ENCODE measurements at regions not wholly inside any gene's neighbourhood (a gene's known extent, or its start where the extent isn't known, plus 50 kb on each side); places are given as distances from the start of the nearest gene placed in this dataset.

DNA sequence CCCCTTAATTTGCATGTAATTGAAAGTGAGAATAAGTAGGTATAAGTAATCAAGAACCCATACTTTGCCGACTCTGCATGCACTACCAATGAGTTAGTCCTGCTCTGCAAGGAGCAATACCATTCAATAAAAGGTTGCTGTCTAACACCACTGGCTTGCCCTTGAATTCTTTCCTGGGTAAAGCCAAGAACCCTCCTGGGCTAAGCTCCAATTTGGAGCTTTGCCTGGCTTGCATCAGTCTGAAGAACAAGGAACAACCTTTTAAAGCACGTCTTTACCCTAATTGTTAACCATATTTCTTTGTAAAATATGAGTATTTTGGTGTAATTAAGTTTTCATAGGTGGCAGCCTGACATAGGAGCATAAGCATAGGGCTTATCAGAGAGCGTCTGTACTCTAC lies 367.7 kb downstream of the MEI4 start:
- TF ChIP-seq, protein P1, sequence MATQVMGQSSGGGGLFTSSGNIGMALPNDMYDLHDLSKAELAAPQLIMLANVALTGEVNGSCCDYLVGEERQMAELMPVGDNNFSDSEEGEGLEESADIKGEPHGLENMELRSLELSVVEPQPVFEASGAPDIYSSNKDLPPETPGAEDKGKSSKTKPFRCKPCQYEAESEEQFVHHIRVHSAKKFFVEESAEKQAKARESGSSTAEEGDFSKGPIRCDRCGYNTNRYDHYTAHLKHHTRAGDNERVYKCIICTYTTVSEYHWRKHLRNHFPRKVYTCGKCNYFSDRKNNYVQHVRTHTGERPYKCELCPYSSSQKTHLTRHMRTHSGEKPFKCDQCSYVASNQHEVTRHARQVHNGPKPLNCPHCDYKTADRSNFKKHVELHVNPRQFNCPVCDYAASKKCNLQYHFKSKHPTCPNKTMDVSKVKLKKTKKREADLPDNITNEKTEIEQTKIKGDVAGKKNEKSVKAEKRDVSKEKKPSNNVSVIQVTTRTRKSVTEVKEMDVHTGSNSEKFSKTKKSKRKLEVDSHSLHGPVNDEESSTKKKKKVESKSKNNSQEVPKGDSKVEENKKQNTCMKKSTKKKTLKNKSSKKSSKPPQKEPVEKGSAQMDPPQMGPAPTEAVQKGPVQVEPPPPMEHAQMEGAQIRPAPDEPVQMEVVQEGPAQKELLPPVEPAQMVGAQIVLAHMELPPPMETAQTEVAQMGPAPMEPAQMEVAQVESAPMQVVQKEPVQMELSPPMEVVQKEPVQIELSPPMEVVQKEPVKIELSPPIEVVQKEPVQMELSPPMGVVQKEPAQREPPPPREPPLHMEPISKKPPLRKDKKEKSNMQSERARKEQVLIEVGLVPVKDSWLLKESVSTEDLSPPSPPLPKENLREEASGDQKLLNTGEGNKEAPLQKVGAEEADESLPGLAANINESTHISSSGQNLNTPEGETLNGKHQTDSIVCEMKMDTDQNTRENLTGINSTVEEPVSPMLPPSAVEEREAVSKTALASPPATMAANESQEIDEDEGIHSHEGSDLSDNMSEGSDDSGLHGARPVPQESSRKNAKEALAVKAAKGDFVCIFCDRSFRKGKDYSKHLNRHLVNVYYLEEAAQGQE (IDR thresholded peaks at IDR 0.05; ENCODE audit: low read depth) = no peak
- TF ChIP-seq, protein P2, sequence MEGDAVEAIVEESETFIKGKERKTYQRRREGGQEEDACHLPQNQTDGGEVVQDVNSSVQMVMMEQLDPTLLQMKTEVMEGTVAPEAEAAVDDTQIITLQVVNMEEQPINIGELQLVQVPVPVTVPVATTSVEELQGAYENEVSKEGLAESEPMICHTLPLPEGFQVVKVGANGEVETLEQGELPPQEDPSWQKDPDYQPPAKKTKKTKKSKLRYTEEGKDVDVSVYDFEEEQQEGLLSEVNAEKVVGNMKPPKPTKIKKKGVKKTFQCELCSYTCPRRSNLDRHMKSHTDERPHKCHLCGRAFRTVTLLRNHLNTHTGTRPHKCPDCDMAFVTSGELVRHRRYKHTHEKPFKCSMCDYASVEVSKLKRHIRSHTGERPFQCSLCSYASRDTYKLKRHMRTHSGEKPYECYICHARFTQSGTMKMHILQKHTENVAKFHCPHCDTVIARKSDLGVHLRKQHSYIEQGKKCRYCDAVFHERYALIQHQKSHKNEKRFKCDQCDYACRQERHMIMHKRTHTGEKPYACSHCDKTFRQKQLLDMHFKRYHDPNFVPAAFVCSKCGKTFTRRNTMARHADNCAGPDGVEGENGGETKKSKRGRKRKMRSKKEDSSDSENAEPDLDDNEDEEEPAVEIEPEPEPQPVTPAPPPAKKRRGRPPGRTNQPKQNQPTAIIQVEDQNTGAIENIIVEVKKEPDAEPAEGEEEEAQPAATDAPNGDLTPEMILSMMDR (IDR thresholded peaks at IDR 0.05 in 2 of 3, conservative IDR thresholded peaks at IDR 0.05 in 1 of 3; ENCODE audit: borderline replicate concordance in 1 of 3, insufficient read depth in 1 of 3, low read depth in 2 of 3, low read length in 2 of 3) = no peak
- TF ChIP-seq POLR2AphosphoS5 (IDR thresholded peaks at IDR 0.05; ENCODE audit: low read depth, low read length) = no peak
